Kidney (tissue), 13 donors: ENCODE measurements at regions not wholly inside any gene's neighbourhood (a gene's known extent, or its start where the extent isn't known, plus 50 kb on each side); places are given as distances from the start of the nearest gene placed in this dataset.
"Not testable (repeated sequence)": the region's sequence is repeated elsewhere in the genome, so short reads cannot be mapped to it uniquely, and the experiment has no call there.

Experiments
- DNase-seq, 5 donors: peaks; one replicate each; pipeline ENCODE4 v3.0.0-alpha.2; 2013 to 2020
- FAIRE-seq: peaks from 2 replicates; lab custom pipeline; 2012; peaks lifted over from hg19 to GRCh38; lab: Jason Lieb, UNC
- H3K27ac ChIP-seq, 2 donors: one replicate each; pipeline ENCODE4 v1.7.0; 2013; ENCODE audit warnings: low read depth in 2 of 2, low read length in 2 of 2, inconsistent platforms in 1 of 2
- H3K27me3 ChIP-seq: one replicate; pipeline ENCODE4 v1.7.1; 2013; ENCODE audit warnings: low read length, inconsistent platforms; ENCODE audit not compliant: control insufficient read depth, insufficient read depth
- H3K36me3 ChIP-seq, 3 donors: one replicate each; pipeline versions ENCODE4 v1.7.0 to v1.7.1; 2013; ENCODE audit warnings: low read length in 3 of 3, control low read depth in 1 of 3, inconsistent platforms in 1 of 3; ENCODE audit not compliant: insufficient read depth in 3 of 3, control insufficient read depth in 2 of 3
- H3K4me1 ChIP-seq, 3 donors: one replicate each; pipeline versions ENCODE4 v1.7.0 to v1.7.1; 2013; ENCODE audit warnings: low read length in 3 of 3, inconsistent platforms in 1 of 3, low read depth in 1 of 3; ENCODE audit not compliant: control insufficient read depth in 2 of 3, insufficient read depth in 2 of 3
- H3K4me3 ChIP-seq, 3 donors: one replicate each; pipeline versions ENCODE4 v1.7.0 to v1.8.1; 2013; ENCODE audit warnings: low read length in 3 of 3, control low read depth in 1 of 3, inconsistent platforms in 1 of 3
- H3K9ac ChIP-seq, 3 donors: one replicate each; pipeline versions ENCODE4 v1.7.0 to v1.7.1; 2013; ENCODE audit warnings: low read length in 3 of 3, control low read depth in 1 of 3, inconsistent platforms in 1 of 3
- H3K9me3 ChIP-seq, 3 donors: one replicate each; pipeline versions ENCODE4 v1.7.0 to v1.7.1; 2013; ENCODE audit warnings: low read length in 3 of 3, control low read depth in 1 of 3, inconsistent platforms in 1 of 3; ENCODE audit not compliant: control insufficient read depth in 2 of 3, insufficient read depth in 1 of 3
- CTCF ChIP-seq: IDR thresholded peaks from 3 replicates; pipeline ENCODE4 v1.5.1; 2012; ENCODE audit warnings: mild to moderate bottlenecking, moderate library complexity, borderline replicate concordance; ENCODE audit not compliant: insufficient read depth; ENCODE audit errors: extremely low read depth
- intact Hi-C: fragments of 100-400 bp; cut with DNase I; formaldehyde crosslinking; loops from one replicate; pipeline ENCODE4 v1.11.1; 2022
- donor health status: control.
- donor health status: control.
- donor health status: control.
- donor health status: control.
- donor health status: control.
- donor health status: DM: yes; HTN: yes; CAD: no.
- donor health status: Normal renal cell carcinoma (clear cell type).

- no peak overlapping the region for H3K9ac ChIP-seq
Measured at GRCh38 chr7:52584041-52584440, 451.4 kb upstream of the POM121L12 start.

GRCh38 chr7:52573141-52573540 is 462.3 kb upstream of the POM121L12 start:
- H3K4me3 ChIP-seq, H3K27me3 ChIP-seq, H3K9ac ChIP-seq, FAIRE-seq, H3K27ac ChIP-seq, H3K4me1 ChIP-seq, intact Hi-C loops, H3K36me3 ChIP-seq, DNase-seq, H3K9me3 ChIP-seq: not testable (repeated sequence)

More at GRCh38 chr7:52584041-52584440, 451.4 kb upstream of the POM121L12 start:
- Histone ChIP-seq H3K36me3 (no peaks in the 10 kb centered on the region), H3K4me3 (no peak overlapping the region), H3K4me1 (no peaks in the 10 kb centered on the region), H3K27ac (no peak overlapping the region), H3K9me3 (no peaks in the 10 kb centered on the region), H3K27me3 (no peaks in the 10 kb centered on the region)
- intact Hi-C loops, result no loop called here
- TF ChIP-seq CTCF, result no peak
- DNase-seq, result no peak
- no peak for FAIRE-seq

GRCh38 chr7:52571026-52571425 is 464.4 kb upstream of the POM121L12 start:
- no peak for TF ChIP-seq CTCF
- no peak overlapping the region for H3K4me3 ChIP-seq

GRCh38 chr7:52569151-52569550 is 466.3 kb upstream of the POM121L12 start:
- H3K27ac ChIP-seq, result no peak overlapping the region
- H3K9ac ChIP-seq, result no peak overlapping the region
- no peak overlapping the region for H3K4me3 ChIP-seq
- no peak for DNase-seq
- intact Hi-C loops, result no loop called here
- no peak for FAIRE-seq
- H3K9me3 ChIP-seq, result no peaks in the 10 kb centered on the region
- no peak for TF ChIP-seq CTCF
- no peaks in the 10 kb centered on the region for H3K36me3 ChIP-seq
- H3K27me3 ChIP-seq, result no peaks in the 10 kb centered on the region
- no peaks in the 10 kb centered on the region for H3K4me1 ChIP-seq

More at GRCh38 chr7:52571026-52571425, 464.4 kb upstream of the POM121L12 start:
- Histone ChIP-seq H3K27ac (no peak overlapping the region), H3K36me3 (no peaks in the 10 kb centered on the region), H3K4me1 (no peaks in the 10 kb centered on the region), H3K9me3 (no peaks in the 10 kb centered on the region), H3K27me3 (no peaks in the 10 kb centered on the region), H3K9ac (no peak overlapping the region)
- no peak for FAIRE-seq
- no peak for DNase-seq
- intact Hi-C loops, result no loop called here
